HEK293T (cell line): ENCODE measurements at regions not wholly inside any gene's neighbourhood (a gene's known extent, or its start where the extent isn't known, plus 50 kb on each side); places are given as distances from the start of the nearest gene placed in this dataset.

Experiments
- ELF4 ChIP-seq: fragments of 450-650 bp; IDR thresholded peaks from 2 replicates; pipeline ENCODE4 v1.6.1; 2017; ENCODE audit warnings: antibody characterized with exemption
- FOXA1 ChIP-seq: fragments of 450-650 bp; IDR thresholded peaks from 2 replicates; pipeline ENCODE4 v1.6.1; 2016; ENCODE audit warnings: mild to moderate bottlenecking
- SP1 ChIP-seq: fragments of 450-650 bp; IDR thresholded peaks from 2 replicates; pipeline ENCODE4 v1.6.1; 2017
- SUZ12 ChIP-seq: fragments of 450-650 bp; IDR thresholded peaks from 2 replicates; pipeline ENCODE4 v1.6.1; 2016; ENCODE audit warnings: mild to moderate bottlenecking
- TARDBP ChIP-seq: fragments of 450-650 bp; IDR thresholded peaks from 2 replicates; pipeline ENCODE4 v1.6.1; 2016

- TF ChIP-seq ELF4 (no peak), FOXA1 (no peak), SUZ12 (no peak), TARDBP (no peak), SP1 (no peak)
Measured at GRCh38 chr2:70385966-70386595, 84.2 kb upstream of the FAM136A start.
